ENCODE measurements at regions not wholly inside any gene's neighbourhood (a gene's known extent, or its start where the extent isn't known, plus 50 kb on each side); places are given as distances from the start of the nearest gene placed in this dataset.

DNA sequence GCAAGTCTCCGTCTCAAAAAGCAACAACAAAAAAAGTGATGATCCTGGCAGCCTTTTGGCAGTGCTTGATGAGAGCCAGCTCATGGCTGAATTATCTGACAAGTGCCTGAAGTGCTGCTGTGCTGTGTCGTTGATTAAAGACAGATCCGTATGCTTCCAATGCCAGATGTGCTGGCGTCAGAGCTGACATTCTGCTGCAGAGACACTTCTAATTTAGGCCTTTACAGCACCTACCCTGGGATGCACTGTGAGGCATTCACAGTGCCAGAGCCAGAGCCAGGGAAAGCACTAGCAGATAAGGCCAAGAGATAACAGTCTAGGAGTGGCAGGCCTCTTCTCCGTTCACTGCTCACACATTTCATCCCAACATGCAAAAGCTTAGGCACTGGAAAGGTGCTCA is 995.5 kb downstream of the RAB28 start:
- no peak overlapping the region for H3K4me3 ChIP-seq (ENCODE audit: low read depth, low read length)
- Mint-ChIP-seq H3K36me3 (ENCODE audit: insufficient read depth, unreplicated experiment) (no peaks in the 10 kb centered on the region), H3K27ac (ENCODE audit: unreplicated experiment) (no peak overlapping the region), H3K4me3 (ENCODE audit: unreplicated experiment) (no peak overlapping the region), H3K27me3 (ENCODE audit: insufficient read depth, unreplicated experiment) (peaks cover 4% of the 10 kb centered on the region), H3K9me3 (ENCODE audit: unreplicated experiment) (peaks cover 20% of the 10 kb centered on the region), H3K4me1 (ENCODE audit: low read depth, unreplicated experiment) (no peaks in the 10 kb centered on the region)
- ChIA-PET POLR2A (no interaction called here), CTCF (no interaction called here)
- intact Hi-C loops (cut with micrococcal nuclease; ENCODE audit: unreplicated experiment) = no loop called here
- no peak for DNase-seq
- no peaks in the 10 kb centered on the region for H3K4me1 ChIP-seq
- no TSS peak for BruUV-seq (replicated peaks)
- H3K9me3 ChIP-seq = no peaks in the 10 kb centered on the region
- TF ChIP-seq CTCF (IDR thresholded peaks at IDR 0.05; ENCODE audit: insufficient read depth in 1 of 2, low read depth in 1 of 2, low read length in 1 of 2, severe bottlenecking in 1 of 2, unreplicated experiment in 1 of 2) = no peak
- H3K27me3 ChIP-seq (replicated peaks; ENCODE audit: control insufficient read depth, insufficient read depth, low read length) = no peaks in the 10 kb centered on the region
- H3K36me3 ChIP-seq (ENCODE audit: control insufficient read depth, insufficient read depth, low read length) = no peaks in the 10 kb centered on the region

GRCh38 chr4:12487000-12487399 is 997.1 kb downstream of the RAB28 start:
- Mint-ChIP-seq H3K36me3 (ENCODE audit: insufficient read depth, unreplicated experiment) (no peaks in the 10 kb centered on the region), H3K27ac (ENCODE audit: unreplicated experiment) (no peak overlapping the region), H3K4me3 (ENCODE audit: unreplicated experiment) (no peak overlapping the region), H3K27me3 (ENCODE audit: insufficient read depth, unreplicated experiment) (peaks cover 4% of the 10 kb centered on the region), H3K4me1 (ENCODE audit: low read depth, unreplicated experiment) (no peaks in the 10 kb centered on the region), H3K9me3 (ENCODE audit: unreplicated experiment) (peaks cover 21% of the 10 kb centered on the region)
- POLR2A ChIA-PET = no interaction called here
- no peaks in the 10 kb centered on the region for H3K27me3 ChIP-seq (replicated peaks; ENCODE audit: control insufficient read depth, insufficient read depth, low read length)
- H3K4me1 ChIP-seq = no peaks in the 10 kb centered on the region
- CTCF ChIA-PET = no interaction called here
- intact Hi-C loops (cut with micrococcal nuclease; ENCODE audit: unreplicated experiment) = no loop called here
- no peak for DNase-seq
- no peaks in the 10 kb centered on the region for H3K9me3 ChIP-seq
- BruUV-seq (replicated peaks) = no TSS peak
- no peaks in the 10 kb centered on the region for H3K36me3 ChIP-seq (ENCODE audit: control insufficient read depth, insufficient read depth, low read length)
- TF ChIP-seq CTCF (IDR thresholded peaks at IDR 0.05; ENCODE audit: insufficient read depth in 1 of 2, low read depth in 1 of 2, low read length in 1 of 2, severe bottlenecking in 1 of 2, unreplicated experiment in 1 of 2) = no peak
- H3K4me3 ChIP-seq (ENCODE audit: low read depth, low read length) = no peak overlapping the region

DNA sequence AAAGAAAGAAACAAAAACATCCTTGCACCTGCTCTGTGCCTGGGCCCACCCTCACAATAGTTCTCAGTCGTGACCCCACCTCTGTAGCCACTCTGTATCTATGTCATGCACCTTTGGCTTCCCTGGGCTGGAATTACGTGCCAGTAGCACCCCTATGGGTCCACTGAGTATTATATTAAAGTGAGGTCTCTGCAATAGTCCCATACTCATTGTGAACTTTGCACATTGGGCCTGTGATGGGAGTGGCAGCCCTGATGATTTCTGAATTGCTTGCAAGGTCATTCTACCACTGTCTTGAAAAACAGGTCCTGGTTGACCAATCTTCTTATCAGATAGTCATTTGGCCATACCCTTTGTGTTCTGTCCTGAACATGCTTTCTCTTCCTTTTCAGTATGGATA is 1012.1 kb downstream of the RAB28 start:
- Histone ChIP-seq H3K36me3 (ENCODE audit: control insufficient read depth, insufficient read depth, low read length) (no peaks in the 10 kb centered on the region), H3K27me3 (replicated peaks; ENCODE audit: control insufficient read depth, insufficient read depth, low read length) (no peaks in the 10 kb centered on the region), H3K4me3 (ENCODE audit: low read depth, low read length) (no peak overlapping the region), H3K9me3 (no peaks in the 10 kb centered on the region), H3K4me1 (no peaks in the 10 kb centered on the region)
- Mint-ChIP-seq H3K27me3 (ENCODE audit: insufficient read depth, unreplicated experiment) (no peaks in the 10 kb centered on the region), H3K4me3 (ENCODE audit: unreplicated experiment) (no peak overlapping the region), H3K27ac (ENCODE audit: unreplicated experiment) (no peak overlapping the region), H3K4me1 (ENCODE audit: low read depth, unreplicated experiment) (no peaks in the 10 kb centered on the region), H3K36me3 (ENCODE audit: insufficient read depth, unreplicated experiment) (no peaks in the 10 kb centered on the region), H3K9me3 (ENCODE audit: unreplicated experiment) (no peaks in the 10 kb centered on the region)
- TF ChIP-seq CTCF (IDR thresholded peaks at IDR 0.05; ENCODE audit: insufficient read depth in 1 of 2, low read depth in 1 of 2, low read length in 1 of 2, severe bottlenecking in 1 of 2, unreplicated experiment in 1 of 2) = no peak
- no TSS peak for BruUV-seq (replicated peaks)
- ChIA-PET CTCF (no interaction called here), POLR2A (no interaction called here)
- intact Hi-C loops (cut with micrococcal nuclease; ENCODE audit: unreplicated experiment) = no loop called here
- DNase-seq = no peak

Data from Caco-2 (cell line).